ENCODE measurements at regions not wholly inside any gene's neighbourhood (a gene's known extent, or its start where the extent isn't known, plus 50 kb on each side); places are given as distances from the start of the nearest gene placed in this dataset.
"Not testable (repeated sequence)": the region's sequence is repeated elsewhere in the genome, so short reads cannot be mapped to it uniquely, and the experiment has no call there.

- FAIRE-seq (no peak), DNase-seq (ENCODE audit: low read depth) (no peak)
- H3K27ac ChIP-seq (ENCODE audit: low read depth, low read length), result no peak overlapping the region
- no peak overlapping the region for H3K4me2 ChIP-seq (ENCODE audit: low read length)
- no peak overlapping the region for H3K9ac ChIP-seq (ENCODE audit: low read length)
- H3K4me3 ChIP-seq (ENCODE audit: insufficient read depth, low read depth, low read length), result no peak overlapping the region
- H3K27me3 ChIP-seq (ENCODE audit: insufficient read depth, low read length), result no peaks in the 10 kb centered on the region
- Mint-ChIP-seq H3K27me3 (ENCODE audit: low read depth, unreplicated experiment) (peaks cover 3% of the 10 kb centered on the region), H3K27ac (ENCODE audit: unreplicated experiment) (no peak overlapping the region), H3K4me1 (ENCODE audit: low read depth, unreplicated experiment) (no peaks in the 10 kb centered on the region), H3K36me3 (ENCODE audit: low read depth, unreplicated experiment) (no peaks in the 10 kb centered on the region), H3K9me3 (ENCODE audit: unreplicated experiment) (peaks cover 7% of the 10 kb centered on the region), H3K4me3 (ENCODE audit: unreplicated experiment) (no peak overlapping the region)
- no peaks in the 10 kb centered on the region for H3K9me3 ChIP-seq (ENCODE audit: insufficient read depth, low read depth, low read length)
- H3K4me1 ChIP-seq (ENCODE audit: insufficient read depth, low read length), result no peaks in the 10 kb centered on the region
- no peaks in the 10 kb centered on the region for H4K20me1 ChIP-seq (ENCODE audit: insufficient read depth, low read length)
- TF ChIP-seq CTCF (IDR thresholded peaks at IDR 0.05; ENCODE audit: insufficient read depth, low read depth, low read length) (no peak), EZH2 (IDR thresholded peaks at IDR 0.05; ENCODE audit: insufficient read depth, low read length) (no peak)
- no peaks in the 10 kb centered on the region for H3K36me3 ChIP-seq (ENCODE audit: insufficient read depth, low read length)
- H2AFZ ChIP-seq (ENCODE audit: low read depth, low read length), result no peak overlapping the region
- no peaks in the 10 kb centered on the region for H3K79me2 ChIP-seq (ENCODE audit: insufficient read depth, low read length)
Measured at GRCh38 chr16:25544294-25544693, 147.5 kb upstream of the HS3ST4 start.

- H3K4me3 Mint-ChIP-seq (ENCODE audit: unreplicated experiment), result no peak overlapping the region
- Histone ChIP-seq H4K20me1 (ENCODE audit: insufficient read depth, low read length) (no peaks in the 10 kb centered on the region), H3K4me2 (ENCODE audit: low read length) (no peak overlapping the region), H3K27me3 (ENCODE audit: insufficient read depth, low read length) (no peaks in the 10 kb centered on the region), H3K79me2 (ENCODE audit: insufficient read depth, low read length) (no peaks in the 10 kb centered on the region), H3K9ac (ENCODE audit: low read length) (no peak overlapping the region), H3K9me3 (ENCODE audit: insufficient read depth, low read depth, low read length) (no peaks in the 10 kb centered on the region), H3K4me1 (ENCODE audit: insufficient read depth, low read length) (no peaks in the 10 kb centered on the region), H3K36me3 (ENCODE audit: insufficient read depth, low read length) (no peaks in the 10 kb centered on the region), H2AFZ (ENCODE audit: low read depth, low read length) (no peak overlapping the region), H3K4me3 (ENCODE audit: insufficient read depth, low read depth, low read length) (no peak overlapping the region), H3K27ac (ENCODE audit: low read depth, low read length) (no peak overlapping the region)
- DNase-seq (ENCODE audit: low read depth) (no peak), FAIRE-seq (no peak)
- H3K9me3 Mint-ChIP-seq (ENCODE audit: unreplicated experiment), result peaks cover 9% of the 10 kb centered on the region
- H3K27ac Mint-ChIP-seq (ENCODE audit: unreplicated experiment), result no peak overlapping the region
- H3K4me1 Mint-ChIP-seq (ENCODE audit: low read depth, unreplicated experiment), result no peaks in the 10 kb centered on the region
- no peaks in the 10 kb centered on the region for H3K36me3 Mint-ChIP-seq (ENCODE audit: low read depth, unreplicated experiment)
- H3K27me3 Mint-ChIP-seq (ENCODE audit: low read depth, unreplicated experiment), result peaks cover 2% of the 10 kb centered on the region
- TF ChIP-seq EZH2 (IDR thresholded peaks at IDR 0.05; ENCODE audit: insufficient read depth, low read length), result no peak
- no peak for TF ChIP-seq CTCF (IDR thresholded peaks at IDR 0.05; ENCODE audit: insufficient read depth, low read depth, low read length)
Measured at GRCh38 chr16:25542306-25542705, 149.5 kb upstream of the HS3ST4 start.

- not testable (repeated sequence) for H3K9me3 ChIP-seq (ENCODE audit: insufficient read depth, low read depth, low read length); H3K27ac ChIP-seq (ENCODE audit: low read depth, low read length); H4K20me1 ChIP-seq (ENCODE audit: insufficient read depth, low read length); H3K27ac Mint-ChIP-seq (ENCODE audit: unreplicated experiment); H3K36me3 Mint-ChIP-seq (ENCODE audit: low read depth, unreplicated experiment); H3K79me2 ChIP-seq (ENCODE audit: insufficient read depth, low read length); H2AFZ ChIP-seq (ENCODE audit: low read depth, low read length); H3K27me3 ChIP-seq (ENCODE audit: insufficient read depth, low read length); H3K4me3 ChIP-seq (ENCODE audit: insufficient read depth, low read depth, low read length); H3K4me3 Mint-ChIP-seq (ENCODE audit: unreplicated experiment); H3K36me3 ChIP-seq (ENCODE audit: insufficient read depth, low read length); H3K9ac ChIP-seq (ENCODE audit: low read length); H3K4me1 ChIP-seq (ENCODE audit: insufficient read depth, low read length); DNase-seq (ENCODE audit: low read depth); H3K9me3 Mint-ChIP-seq (ENCODE audit: unreplicated experiment); H3K4me1 Mint-ChIP-seq (ENCODE audit: low read depth, unreplicated experiment); H3K4me2 ChIP-seq (ENCODE audit: low read length); H3K27me3 Mint-ChIP-seq (ENCODE audit: low read depth, unreplicated experiment); FAIRE-seq
Measured at GRCh38 chr16:25539767-25540166, 152.0 kb upstream of the HS3ST4 start.

Data from astrocyte (in vitro differentiated cells and primary cell).